HG03159 (cell line): ENCODE measurements at regions not wholly inside any gene's neighbourhood (a gene's known extent, or its start where the extent isn't known, plus 50 kb on each side); places are given as distances from the start of the nearest gene placed in this dataset.

ENCODE experiments used
- ATAC-seq: cut with Tn5 transposase; IDR thresholded peaks from one replicate; pipeline ENCODE4 v1.9.1; 2021; ENCODE audit warnings: mild to moderate bottlenecking, moderate library complexity; ENCODE audit not compliant: unreplicated experiment

DNA sequence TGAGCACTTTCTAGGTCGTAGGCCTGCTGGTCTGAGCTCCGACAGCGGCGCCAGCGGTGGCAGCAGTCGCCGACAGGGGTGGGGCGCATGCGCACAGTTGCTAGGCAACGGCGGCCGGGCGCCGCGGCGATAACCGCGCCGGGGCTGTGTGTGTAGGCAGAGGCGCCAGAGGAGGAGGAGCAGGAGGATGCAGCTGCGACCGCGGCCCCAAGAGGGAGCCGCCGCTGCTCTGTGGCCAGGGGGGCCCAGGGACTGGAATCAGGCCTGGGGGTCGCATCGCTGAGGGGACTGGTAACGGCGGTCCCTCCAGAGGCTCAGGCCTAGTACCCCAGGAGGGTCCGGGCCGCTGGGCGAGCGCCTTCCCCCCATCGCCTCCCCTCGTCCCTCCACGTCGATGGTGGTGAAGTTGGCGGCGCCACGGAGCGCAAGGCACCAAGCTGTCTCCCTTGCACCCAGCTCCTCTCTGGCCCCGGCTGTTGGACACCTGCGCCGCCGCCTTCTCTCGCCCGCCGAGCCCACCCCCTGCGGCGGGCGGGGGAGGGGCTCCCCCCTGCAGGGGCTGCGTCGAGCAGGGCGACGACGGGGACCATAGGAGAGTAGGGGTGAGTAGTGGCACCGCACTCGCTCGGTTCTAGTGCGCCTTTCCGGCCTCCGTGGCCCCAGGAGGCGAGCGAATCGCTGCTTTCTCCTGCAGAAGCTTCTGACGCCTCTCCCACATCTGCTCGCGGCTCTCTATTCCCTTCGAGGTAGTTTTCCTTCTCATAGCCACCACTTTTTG lies 58.6 kb upstream of the ZC4H2 start, which contains the start of gene ZC3H12B:
Gene ZC3H12B (plus strand): TSS at position 159 of the 778 bp plus-strand sequence.
- ATAC-seq: peak; percentile 95

- ATAC-seq: no peak
Measured at GRCh38 chrX:65034292-65034667, 58.0 kb upstream of the ZC4H2 start.
